Astrocyte (in vitro differentiated cells and primary cell): ENCODE measurements at regions not wholly inside any gene's neighbourhood (a gene's known extent, or its start where the extent isn't known, plus 50 kb on each side); places are given as distances from the start of the nearest gene placed in this dataset.
A peak's percentile ranks its signal among the peaks of the same experiment; 100 is the strongest.

ENCODE experiments used
- DNase-seq: peaks from one replicate; pipeline ENCODE4 v3.0.0-alpha.2; 2010; ENCODE audit warnings: low read depth
- FAIRE-seq: peaks from 2 replicates; lab custom pipeline; 2011; peaks lifted over from hg19 to GRCh38; lab: Jason Lieb, UNC
- H2AFZ ChIP-seq: 2 replicates; pipeline ENCODE4 v1.6.0; 2012; ENCODE audit warnings: low read depth, low read length, inconsistent platforms
- H3K27ac ChIP-seq: 2 replicates; pipeline ENCODE4 v1.5.1; 2011; ENCODE audit warnings: low read depth, low read length, inconsistent platforms
- H3K27me3 ChIP-seq: 2 replicates; pipeline ENCODE4 v1.6.0; 2011; ENCODE audit warnings: low read length, inconsistent platforms; ENCODE audit not compliant: insufficient read depth
- H3K36me3 ChIP-seq: 2 replicates; pipeline ENCODE4 v1.5.1; 2011; ENCODE audit warnings: low read length, inconsistent platforms; ENCODE audit not compliant: insufficient read depth
- H3K4me1 ChIP-seq: 2 replicates; pipeline ENCODE4 v1.5.1; 2011; ENCODE audit warnings: low read length, inconsistent platforms; ENCODE audit not compliant: insufficient read depth
- H3K4me2 ChIP-seq: 2 replicates; pipeline ENCODE4 v1.6.0; 2012; ENCODE audit warnings: low read length, inconsistent platforms
- H3K4me3 ChIP-seq: 2 replicates; pipeline ENCODE4 v1.5.1; 2011; ENCODE audit warnings: low read depth, mild to moderate bottlenecking, low read length, inconsistent platforms; ENCODE audit not compliant: insufficient read depth
- H3K79me2 ChIP-seq: 2 replicates; pipeline ENCODE4 v1.6.0; 2012; ENCODE audit warnings: mild to moderate bottlenecking, low read length, inconsistent platforms; ENCODE audit not compliant: insufficient read depth
- H3K9ac ChIP-seq: 2 replicates; pipeline ENCODE4 v1.6.0; 2012; ENCODE audit warnings: mild to moderate bottlenecking, low read length, inconsistent platforms
- H3K9me3 ChIP-seq: 2 replicates; pipeline ENCODE4 v1.5.1; 2012; ENCODE audit warnings: low read depth, mild to moderate bottlenecking, low read length, inconsistent platforms; ENCODE audit not compliant: insufficient read depth
- H4K20me1 ChIP-seq: 2 replicates; pipeline ENCODE4 v1.6.0; 2012; ENCODE audit warnings: low read length, inconsistent platforms; ENCODE audit not compliant: insufficient read depth
- H3K27ac Mint-ChIP-seq: one replicate; pipeline ENCODE4 v1.8.0; 2021; ENCODE audit warnings: mild to moderate bottlenecking, mixed read lengths; ENCODE audit not compliant: unreplicated experiment
- H3K27me3 Mint-ChIP-seq: one replicate; pipeline ENCODE4 v1.8.0; 2021; ENCODE audit warnings: low read depth, mixed read lengths; ENCODE audit not compliant: unreplicated experiment
- H3K36me3 Mint-ChIP-seq: one replicate; pipeline ENCODE4 v1.8.0; 2021; ENCODE audit warnings: low read depth, mixed read lengths; ENCODE audit not compliant: unreplicated experiment
- H3K4me1 Mint-ChIP-seq: one replicate; pipeline ENCODE4 v1.8.0; 2021; ENCODE audit warnings: low read depth, mixed read lengths; ENCODE audit not compliant: unreplicated experiment
- H3K4me3 Mint-ChIP-seq: one replicate; pipeline ENCODE4 v1.8.0; 2021; ENCODE audit warnings: mild to moderate bottlenecking, moderate library complexity, mixed read lengths; ENCODE audit not compliant: unreplicated experiment
- H3K9me3 Mint-ChIP-seq: one replicate; pipeline ENCODE4 v1.8.0; 2021; ENCODE audit warnings: mild to moderate bottlenecking, mixed read lengths; ENCODE audit not compliant: unreplicated experiment
- EZH2 ChIP-seq: IDR thresholded peaks from 2 replicates; pipeline ENCODE4 v1.6.1; 2012; ENCODE audit warnings: mild to moderate bottlenecking, low read length, inconsistent platforms; ENCODE audit not compliant: insufficient read depth
- TF ChIP-seq, protein P1 (sequence below): IDR thresholded peaks from 2 replicates; pipeline ENCODE4 v1.5.1; 2011; ENCODE audit warnings: low read depth, mild to moderate bottlenecking, inconsistent platforms, low read length, moderate library complexity; ENCODE audit not compliant: insufficient read depth

DNA sequence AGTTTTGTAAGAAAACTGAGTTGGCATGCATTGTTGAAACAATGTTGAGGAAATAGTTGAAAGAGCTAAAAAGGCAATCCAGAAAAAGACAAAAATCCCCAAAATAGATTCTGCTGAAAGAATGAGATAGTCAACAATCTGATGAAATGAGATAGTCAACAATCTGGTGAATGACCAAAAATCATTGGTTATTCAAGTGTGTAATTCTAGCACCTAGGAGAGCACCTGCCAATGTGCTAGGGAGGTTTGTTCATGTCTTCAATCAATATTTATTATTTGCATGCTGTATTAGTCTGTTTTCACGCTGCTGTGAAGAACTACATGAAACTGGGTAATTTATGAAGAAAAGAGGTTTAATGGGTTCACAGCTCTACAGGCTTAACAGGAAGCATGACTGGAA, 307.1 kb upstream of the HSF2 start:
- no peaks in the 10 kb centered on the region for H3K4me1 Mint-ChIP-seq
- Histone ChIP-seq H3K9ac (no peak overlapping the region), H3K27ac (no peak overlapping the region), H3K9me3 (no peaks in the 10 kb centered on the region), H4K20me1 (no peaks in the 10 kb centered on the region), H3K4me3 (no peak overlapping the region), H3K79me2 (no peaks in the 10 kb centered on the region), H3K4me1 (no peaks in the 10 kb centered on the region), H3K27me3 (no peaks in the 10 kb centered on the region), H3K36me3 (no peaks in the 10 kb centered on the region), H2AFZ (no peak overlapping the region), H3K4me2 (no peak overlapping the region)
- no peak for FAIRE-seq
- DNase-seq: no peak
- H3K36me3 Mint-ChIP-seq: no peaks in the 10 kb centered on the region
- no peaks in the 10 kb centered on the region for H3K27me3 Mint-ChIP-seq
- TF ChIP-seq, protein P1, sequence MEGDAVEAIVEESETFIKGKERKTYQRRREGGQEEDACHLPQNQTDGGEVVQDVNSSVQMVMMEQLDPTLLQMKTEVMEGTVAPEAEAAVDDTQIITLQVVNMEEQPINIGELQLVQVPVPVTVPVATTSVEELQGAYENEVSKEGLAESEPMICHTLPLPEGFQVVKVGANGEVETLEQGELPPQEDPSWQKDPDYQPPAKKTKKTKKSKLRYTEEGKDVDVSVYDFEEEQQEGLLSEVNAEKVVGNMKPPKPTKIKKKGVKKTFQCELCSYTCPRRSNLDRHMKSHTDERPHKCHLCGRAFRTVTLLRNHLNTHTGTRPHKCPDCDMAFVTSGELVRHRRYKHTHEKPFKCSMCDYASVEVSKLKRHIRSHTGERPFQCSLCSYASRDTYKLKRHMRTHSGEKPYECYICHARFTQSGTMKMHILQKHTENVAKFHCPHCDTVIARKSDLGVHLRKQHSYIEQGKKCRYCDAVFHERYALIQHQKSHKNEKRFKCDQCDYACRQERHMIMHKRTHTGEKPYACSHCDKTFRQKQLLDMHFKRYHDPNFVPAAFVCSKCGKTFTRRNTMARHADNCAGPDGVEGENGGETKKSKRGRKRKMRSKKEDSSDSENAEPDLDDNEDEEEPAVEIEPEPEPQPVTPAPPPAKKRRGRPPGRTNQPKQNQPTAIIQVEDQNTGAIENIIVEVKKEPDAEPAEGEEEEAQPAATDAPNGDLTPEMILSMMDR: no peak
- TF ChIP-seq EZH2: no peak
- H3K9me3 Mint-ChIP-seq: peaks cover 2% of the 10 kb centered on the region
- H3K4me3 Mint-ChIP-seq: no peak overlapping the region
- H3K27ac Mint-ChIP-seq: no peak overlapping the region

DNA sequence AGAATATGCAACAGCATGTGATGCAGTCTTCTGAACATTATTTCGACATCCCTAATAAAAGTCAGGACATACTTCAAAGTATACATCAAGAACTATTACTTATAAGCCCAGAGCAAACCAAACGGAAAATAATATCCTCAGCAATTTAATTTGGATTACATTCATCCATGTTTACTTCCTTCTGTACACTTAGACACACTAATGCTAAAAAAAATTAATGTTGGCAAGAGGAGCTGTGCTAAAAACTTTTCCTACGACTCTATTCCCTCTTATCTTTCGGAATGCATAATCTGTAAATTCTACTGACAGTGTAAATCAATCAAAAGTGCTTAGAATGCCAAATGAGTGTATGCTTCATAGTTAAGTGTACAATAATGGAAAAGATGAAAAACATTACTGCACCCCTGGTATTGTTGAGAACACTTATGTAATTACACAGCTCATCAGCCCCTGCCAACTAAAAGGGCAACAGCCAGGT, 301.2 kb upstream of the HSF2 start:
- no peak overlapping the region for H3K9ac ChIP-seq
- no peaks in the 10 kb centered on the region for H3K4me1 Mint-ChIP-seq
- no peak overlapping the region for H3K4me3 Mint-ChIP-seq
- H3K27ac Mint-ChIP-seq: no peak overlapping the region
- TF ChIP-seq, protein P1: no peak
- TF ChIP-seq EZH2: no peak
- no peaks in the 10 kb centered on the region for H3K27me3 ChIP-seq
- no peaks in the 10 kb centered on the region for H3K27me3 Mint-ChIP-seq
- peak; percentile 2 for DNase-seq
- no peak overlapping the region for H3K4me2 ChIP-seq
- H3K36me3 Mint-ChIP-seq: no peaks in the 10 kb centered on the region
- no peaks in the 10 kb centered on the region for H3K36me3 ChIP-seq
- no peak overlapping the region for H3K27ac ChIP-seq
- no peaks in the 10 kb centered on the region for H3K79me2 ChIP-seq
- H3K9me3 ChIP-seq: no peaks in the 10 kb centered on the region
- H4K20me1 ChIP-seq: no peaks in the 10 kb centered on the region
- H3K4me1 ChIP-seq: no peaks in the 10 kb centered on the region
- H3K9me3 Mint-ChIP-seq: no peaks in the 10 kb centered on the region
- H2AFZ ChIP-seq: no peak overlapping the region
- H3K4me3 ChIP-seq: no peak overlapping the region
- FAIRE-seq: no peak

DNA sequence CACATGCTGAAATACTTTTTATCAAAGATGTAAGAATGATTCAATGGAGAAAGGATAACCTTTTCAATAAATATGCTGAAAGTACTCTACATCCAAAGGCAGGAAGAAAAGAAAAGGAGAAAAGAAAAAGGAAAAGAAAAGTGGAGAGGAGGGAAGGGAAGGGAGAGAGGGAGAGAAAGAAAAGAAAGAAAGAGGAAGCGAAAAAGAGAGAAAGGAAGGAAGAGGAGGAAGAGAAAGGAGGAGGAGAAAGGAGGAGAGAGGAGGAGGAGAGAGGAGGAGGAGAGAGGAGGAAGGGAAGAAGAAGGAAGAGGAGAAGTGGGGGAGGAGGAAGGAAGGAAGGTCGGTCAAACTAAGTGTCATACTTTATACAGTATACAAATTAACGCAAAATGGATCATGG, 297.4 kb upstream of the HSF2 start:
- Mint-ChIP-seq H3K4me3 (no peak overlapping the region), H3K27ac (no peak overlapping the region), H3K27me3 (no peaks in the 10 kb centered on the region), H3K9me3 (no peaks in the 10 kb centered on the region), H3K36me3 (no peaks in the 10 kb centered on the region), H3K4me1 (no peaks in the 10 kb centered on the region)
- Histone ChIP-seq H3K36me3 (no peaks in the 10 kb centered on the region), H4K20me1 (no peaks in the 10 kb centered on the region), H3K9ac (no peak overlapping the region), H3K27ac (no peak overlapping the region), H2AFZ (no peak overlapping the region), H3K4me1 (no peaks in the 10 kb centered on the region), H3K4me3 (no peak overlapping the region), H3K27me3 (no peaks in the 10 kb centered on the region), H3K79me2 (no peaks in the 10 kb centered on the region), H3K4me2 (no peak overlapping the region), H3K9me3 (no peaks in the 10 kb centered on the region)
- TF ChIP-seq, protein P1: no peak
- no peak for TF ChIP-seq EZH2
- FAIRE-seq: no peak
- no peak for DNase-seq
